Adrenal gland (tissue), 9 donors: ENCODE measurements at regions not wholly inside any gene's neighbourhood (a gene's known extent, or its start where the extent isn't known, plus 50 kb on each side); places are given as distances from the start of the nearest gene placed in this dataset.

ENCODE experiments used
- DNase-seq, 7 donors: peaks; one replicate each; pipeline ENCODE4 v3.0.0-alpha.2; 2019 to 2020
- H3K27ac ChIP-seq, 5 donors: fragments of 200-600 bp; sonication (generic) in 4 of 5; 1 replicate in 3 of 5; 2 replicates in 2 of 5; pipeline versions ENCODE4 v1.5.1 to v1.8.0; 2016 to 2020; ENCODE audit warnings: mild to moderate bottlenecking in 1 of 5
- H3K27me3 ChIP-seq: fragments of 200-600 bp; 2 replicates; pipeline ENCODE4 v1.8.0; 2021
- H3K36me3 ChIP-seq, 2 donors: fragments of 200-600 bp; replicated peaks in 1 of 2; 1 replicate in 1 of 2; 2 replicates in 1 of 2; pipeline versions ENCODE4 v1.5.1 to v1.8.0; 2018 to 2022
- H3K4me1 ChIP-seq, 2 donors: fragments of 200-600 bp; replicated peaks in 1 of 2; 1 replicate in 1 of 2; 2 replicates in 1 of 2; pipeline versions ENCODE4 v1.5.1 to v1.8.0; 2018 to 2021
- H3K4me3 ChIP-seq, 4 donors: fragments of 200-600 bp; sonication (generic) in 3 of 4; one replicate each; pipeline ENCODE4 v1.5.1; 2016 to 2018
- H3K9me3 ChIP-seq, 3 donors: fragments of 200-600 bp; sonication (generic) in 1 of 3; replicated peaks in 1 of 3; 1 replicate in 2 of 3; 2 replicates in 1 of 3; pipeline versions ENCODE4 v1.5.1 to v1.8.0; 2016 to 2021
- POLR2A ChIP-seq, 2 donors: fragments of 450-650 bp; IDR thresholded peaks; one replicate each; pipeline ENCODE4 v1.6.1; 2017; ENCODE audit warnings: antibody characterized with exemption in 2 of 2, mild to moderate bottlenecking in 2 of 2, moderate library complexity in 1 of 2
- WGBS, 4 donors: extraction: QIAGEN DNeasy Blood & Tissue Kit in 2 of 4; methylation state at CpG; one replicate each; pipeline versions ENCODE4 v1.1.5 to v1.1.7; 2013 to 2017; 5-methylcytosine and 5-hydroxymethylcytosine counted together
- intact Hi-C, 2 donors: fragments of 100-400 bp; cut with DNase I; formaldehyde crosslinking; loops; one replicate each; pipeline versions ENCODE4 v1.14.1 to v1.15.0; 2022 to 2023
- TF ChIP-seq, protein P1 (sequence below), 6 experiments: fragments of 450-650 bp in 4 of 6; fragments of 200-600 bp in 2 of 6; sonication (generic) in 1 of 6; IDR thresholded peaks; 1 replicate in 5 of 6; 2 replicates in 1 of 6; pipeline versions ENCODE4 v1.5.1 to v1.8.0; 2016 to 2021; ENCODE audit warnings: antibody characterized with exemption in 6 of 6, mild to moderate bottlenecking in 2 of 6, moderate library complexity in 1 of 6
- donor health status: healthy with polysubstance abuse.
- donor health status: Bipolar disorder and iron deficiency.
- donor health status: DM: yes; HTN: yes; CAD: no.
- donor health status: DM: no; HTN: no; CAD: no.
- donor health status: DM: no; HTN: no; CAD: no.

DNA sequence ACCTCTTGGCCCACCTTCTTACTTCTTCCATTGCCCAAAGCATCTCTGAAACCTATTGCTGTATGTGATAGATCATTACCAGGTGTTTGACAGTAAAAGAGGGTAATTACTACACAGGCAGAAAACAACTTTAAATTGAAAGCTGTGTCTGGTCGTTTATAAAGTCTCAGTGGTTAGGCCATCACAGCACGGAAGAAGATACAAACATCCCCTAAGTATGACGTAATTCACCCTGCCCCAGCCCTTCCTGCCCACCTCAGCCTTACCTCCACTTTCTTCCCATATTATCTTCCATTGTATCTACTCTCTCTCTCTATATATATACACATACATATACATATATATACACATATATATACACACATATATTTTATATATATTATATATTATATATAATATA is 805.8 kb upstream of the PABPC4L start:
- DNase-seq = no peak
- WGBS, 4 donors = 70 to 90% (median 85%) methylated on average over 3 of the region's 3 CpGs
- no peaks in the 10 kb centered on the region for H3K27me3 ChIP-seq
- H3K27ac ChIP-seq = no peak overlapping the region
- no peaks in the 10 kb centered on the region for H3K36me3 ChIP-seq
- intact Hi-C loops = no loop called here
- H3K4me1 ChIP-seq = no peaks in the 10 kb centered on the region
- peaks cover 0 to 6% (median 0%) of the 10 kb centered on the region in 3 donors for H3K9me3 ChIP-seq
- no peak for TF ChIP-seq POLR2A (IDR thresholded peaks at IDR 0.05)
- TF ChIP-seq, protein P1, sequence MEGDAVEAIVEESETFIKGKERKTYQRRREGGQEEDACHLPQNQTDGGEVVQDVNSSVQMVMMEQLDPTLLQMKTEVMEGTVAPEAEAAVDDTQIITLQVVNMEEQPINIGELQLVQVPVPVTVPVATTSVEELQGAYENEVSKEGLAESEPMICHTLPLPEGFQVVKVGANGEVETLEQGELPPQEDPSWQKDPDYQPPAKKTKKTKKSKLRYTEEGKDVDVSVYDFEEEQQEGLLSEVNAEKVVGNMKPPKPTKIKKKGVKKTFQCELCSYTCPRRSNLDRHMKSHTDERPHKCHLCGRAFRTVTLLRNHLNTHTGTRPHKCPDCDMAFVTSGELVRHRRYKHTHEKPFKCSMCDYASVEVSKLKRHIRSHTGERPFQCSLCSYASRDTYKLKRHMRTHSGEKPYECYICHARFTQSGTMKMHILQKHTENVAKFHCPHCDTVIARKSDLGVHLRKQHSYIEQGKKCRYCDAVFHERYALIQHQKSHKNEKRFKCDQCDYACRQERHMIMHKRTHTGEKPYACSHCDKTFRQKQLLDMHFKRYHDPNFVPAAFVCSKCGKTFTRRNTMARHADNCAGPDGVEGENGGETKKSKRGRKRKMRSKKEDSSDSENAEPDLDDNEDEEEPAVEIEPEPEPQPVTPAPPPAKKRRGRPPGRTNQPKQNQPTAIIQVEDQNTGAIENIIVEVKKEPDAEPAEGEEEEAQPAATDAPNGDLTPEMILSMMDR (IDR thresholded peaks at IDR 0.05) = no peak
- no peak overlapping the region for H3K4me3 ChIP-seq

DNA sequence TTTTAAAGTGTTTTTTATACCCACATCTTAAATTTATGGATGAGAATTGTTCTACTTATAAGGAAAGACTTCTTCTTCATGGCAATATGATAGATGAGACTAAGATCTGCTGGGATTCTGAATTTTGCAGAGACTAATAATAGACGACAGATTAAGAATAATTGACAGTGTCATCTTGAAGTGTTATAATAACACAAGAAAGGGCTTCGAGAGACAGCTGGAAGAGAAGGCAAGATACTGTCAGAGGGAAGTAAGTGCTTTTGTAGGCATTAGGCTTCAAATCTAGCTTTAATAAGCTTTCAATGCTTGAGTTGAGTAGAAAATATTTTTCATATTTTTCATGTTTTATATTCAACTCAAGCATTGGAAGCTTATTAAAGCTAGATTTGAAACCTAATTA is 797.6 kb upstream of the PABPC4L start:
- Histone ChIP-seq H3K9me3 (no peaks in the 10 kb centered on the region), H3K27me3 (no peaks in the 10 kb centered on the region), H3K4me3 (no peak overlapping the region), H3K4me1 (no peaks in the 10 kb centered on the region), H3K36me3 (no peaks in the 10 kb centered on the region), H3K27ac (no peak overlapping the region)
- 59 to 75% (median 61%) methylated on average over 2 of the region's 2 CpGs for WGBS, 4 donors
- no peak for TF ChIP-seq POLR2A (IDR thresholded peaks at IDR 0.05)
- TF ChIP-seq, protein P1 (IDR thresholded peaks at IDR 0.05) = no peak
- DNase-seq = no peak
- intact Hi-C loops = no loop called here

DNA sequence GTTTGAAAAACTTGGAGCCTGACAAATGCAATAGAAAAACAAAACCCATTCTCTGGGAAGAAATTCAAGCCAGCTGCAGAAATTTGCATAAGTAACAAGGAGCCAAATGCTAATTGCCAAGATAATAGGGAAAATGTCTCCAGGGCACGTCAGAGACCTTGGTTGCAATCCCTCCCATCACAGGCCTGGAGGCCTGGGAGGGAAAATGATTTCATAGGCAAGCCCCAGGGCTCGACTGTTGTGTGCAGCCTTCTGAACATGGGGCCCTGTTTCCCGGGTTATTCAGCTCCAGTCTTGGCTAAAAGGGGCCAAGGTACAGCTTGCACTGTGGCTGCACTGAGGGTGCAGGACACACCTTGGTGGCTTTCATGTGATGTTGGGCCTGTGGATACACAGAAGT is 760.4 kb upstream of the PABPC4L start:
- DNase-seq = no peak
- Histone ChIP-seq H3K27me3 (no peaks in the 10 kb centered on the region), H3K27ac (no peak overlapping the region), H3K4me1 (no peaks in the 10 kb centered on the region), H3K4me3 (no peak overlapping the region), H3K36me3 (no peaks in the 10 kb centered on the region), H3K9me3 (no peaks in the 10 kb centered on the region)
- TF ChIP-seq, protein P1 (IDR thresholded peaks at IDR 0.05) = no peak
- no peak for TF ChIP-seq POLR2A (IDR thresholded peaks at IDR 0.05)
- WGBS, 4 donors = 48 to 68% (median 60%) methylated on average over 3 of the region's 3 CpGs
- intact Hi-C loops = no loop called here

DNA sequence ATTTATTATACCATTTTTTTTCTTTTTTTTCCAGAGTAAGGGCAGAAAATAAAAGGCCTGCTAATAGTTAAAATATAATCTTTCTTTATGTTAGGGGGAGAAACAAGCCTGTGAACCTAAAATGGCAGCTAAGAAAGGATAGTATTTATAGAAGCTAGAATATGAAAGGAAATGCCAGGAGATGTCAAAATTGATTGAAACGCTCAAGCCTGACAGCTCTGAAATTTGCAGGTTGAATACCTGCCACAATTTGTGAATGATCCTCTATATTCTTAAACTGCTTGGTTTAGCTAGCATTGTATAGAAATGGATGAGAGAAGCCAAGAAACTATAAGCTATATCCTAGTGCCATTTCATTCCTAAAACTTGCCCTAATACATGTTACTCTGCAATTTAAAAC is 757.3 kb upstream of the PABPC4L start:
- Histone ChIP-seq H3K27me3 (no peaks in the 10 kb centered on the region), H3K4me3 (no peak overlapping the region), H3K27ac (no peak overlapping the region), H3K9me3 (no peaks in the 10 kb centered on the region), H3K36me3 (no peaks in the 10 kb centered on the region), H3K4me1 (no peaks in the 10 kb centered on the region)
- intact Hi-C loops = no loop called here
- WGBS, 4 donors = 80 to 95% (median 85%) methylated on average over 1 of the region's 1 CpG
- DNase-seq = no peak
- TF ChIP-seq POLR2A (IDR thresholded peaks at IDR 0.05) = no peak
- TF ChIP-seq, protein P1 (IDR thresholded peaks at IDR 0.05) = no peak
